Ishikawa (cell line): ENCODE measurements at regions not wholly inside any gene's neighbourhood (a gene's known extent, or its start where the extent isn't known, plus 50 kb on each side); places are given as distances from the start of the nearest gene placed in this dataset.

Experiments used
- CEBPB ChIP-seq: IDR thresholded peaks from 2 replicates; pipeline ENCODE4 v1.6.1; 2012
- CREB1 ChIP-seq: IDR thresholded peaks from 2 replicates; pipeline ENCODE4 v1.6.1; 2012; ENCODE audit warnings: low read depth
- EGR1 ChIP-seq: IDR thresholded peaks from 2 replicates; pipeline ENCODE4 v1.6.1; 2012
- EP300 ChIP-seq: IDR thresholded peaks from 2 replicates; pipeline ENCODE4 v1.6.1; 2012; ENCODE audit warnings: borderline replicate concordance
- FOXM1 ChIP-seq: IDR thresholded peaks from 2 replicates; pipeline ENCODE4 v1.6.1; 2012; ENCODE audit warnings: low read depth, borderline replicate concordance
- MAX ChIP-seq: IDR thresholded peaks from 2 replicates; pipeline ENCODE4 v1.6.1; 2012
- NFIC ChIP-seq: IDR thresholded peaks from 2 replicates; pipeline ENCODE4 v1.6.1; 2012
- RAD21 ChIP-seq: IDR thresholded peaks from 2 replicates; pipeline ENCODE4 v1.6.1; 2012; ENCODE audit warnings: low read depth
- TAF1 ChIP-seq: IDR thresholded peaks from 2 replicates; pipeline ENCODE4 v1.6.1; 2012; ENCODE audit warnings: low read depth, mild to moderate bottlenecking
- TCF12 ChIP-seq: IDR thresholded peaks from 2 replicates; pipeline ENCODE4 v1.6.1; 2012; ENCODE audit warnings: low read depth
- TEAD4 ChIP-seq: IDR thresholded peaks from 2 replicates; pipeline ENCODE4 v1.6.1; 2012
- YY1 ChIP-seq: IDR thresholded peaks from 2 replicates; pipeline ENCODE4 v1.6.1; 2012; ENCODE audit warnings: low read depth
- ZBTB7A ChIP-seq: IDR thresholded peaks from 2 replicates; pipeline ENCODE4 v1.6.1; 2012; ENCODE audit warnings: low read depth
- TF ChIP-seq, protein P1 (sequence below): IDR thresholded peaks from 2 replicates; pipeline ENCODE4 v1.6.1; 2012
- TF ChIP-seq, protein P2 (sequence below): IDR thresholded peaks from 2 replicates; pipeline ENCODE4 v1.6.1; 2012; ENCODE audit warnings: low read depth, mild to moderate bottlenecking

DNA sequence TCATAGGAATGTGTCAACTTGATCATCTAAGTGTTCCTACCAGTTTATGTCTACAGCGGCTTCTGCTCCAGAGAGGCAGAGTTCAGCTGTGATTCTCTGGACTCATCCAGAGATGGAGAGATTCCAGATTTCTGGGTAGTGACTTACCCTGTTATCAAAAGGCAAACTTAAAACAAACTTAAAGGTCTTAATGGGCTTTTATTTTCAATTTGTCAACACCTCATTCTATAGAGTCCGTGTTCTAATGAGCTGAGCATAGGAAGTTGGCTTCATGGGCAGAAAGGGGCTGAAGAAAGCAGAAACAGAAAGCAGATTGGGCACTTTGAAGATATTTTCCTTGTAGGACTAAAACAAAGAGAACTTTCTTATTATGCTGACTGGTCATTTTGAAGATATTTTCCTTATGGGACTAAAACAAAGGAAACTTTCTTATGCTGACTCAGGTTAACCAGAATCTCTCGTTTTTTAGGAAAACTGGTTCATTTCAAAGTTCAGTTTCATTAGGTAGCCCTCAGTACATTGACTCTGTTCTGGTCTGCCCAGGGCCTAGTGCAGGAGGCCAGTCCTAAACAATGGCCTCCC, 185.1 kb downstream of the CDH26 start:
- TF ChIP-seq TCF12 (no peak), EP300 (no peak), TAF1 (no peak), EGR1 (no peak), TEAD4 (no peak)
- TF ChIP-seq, protein P1, sequence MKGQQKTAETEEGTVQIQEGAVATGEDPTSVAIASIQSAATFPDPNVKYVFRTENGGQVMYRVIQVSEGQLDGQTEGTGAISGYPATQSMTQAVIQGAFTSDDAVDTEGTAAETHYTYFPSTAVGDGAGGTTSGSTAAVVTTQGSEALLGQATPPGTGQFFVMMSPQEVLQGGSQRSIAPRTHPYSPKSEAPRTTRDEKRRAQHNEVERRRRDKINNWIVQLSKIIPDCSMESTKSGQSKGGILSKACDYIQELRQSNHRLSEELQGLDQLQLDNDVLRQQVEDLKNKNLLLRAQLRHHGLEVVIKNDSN = no peak
- TF ChIP-seq, protein P2, sequence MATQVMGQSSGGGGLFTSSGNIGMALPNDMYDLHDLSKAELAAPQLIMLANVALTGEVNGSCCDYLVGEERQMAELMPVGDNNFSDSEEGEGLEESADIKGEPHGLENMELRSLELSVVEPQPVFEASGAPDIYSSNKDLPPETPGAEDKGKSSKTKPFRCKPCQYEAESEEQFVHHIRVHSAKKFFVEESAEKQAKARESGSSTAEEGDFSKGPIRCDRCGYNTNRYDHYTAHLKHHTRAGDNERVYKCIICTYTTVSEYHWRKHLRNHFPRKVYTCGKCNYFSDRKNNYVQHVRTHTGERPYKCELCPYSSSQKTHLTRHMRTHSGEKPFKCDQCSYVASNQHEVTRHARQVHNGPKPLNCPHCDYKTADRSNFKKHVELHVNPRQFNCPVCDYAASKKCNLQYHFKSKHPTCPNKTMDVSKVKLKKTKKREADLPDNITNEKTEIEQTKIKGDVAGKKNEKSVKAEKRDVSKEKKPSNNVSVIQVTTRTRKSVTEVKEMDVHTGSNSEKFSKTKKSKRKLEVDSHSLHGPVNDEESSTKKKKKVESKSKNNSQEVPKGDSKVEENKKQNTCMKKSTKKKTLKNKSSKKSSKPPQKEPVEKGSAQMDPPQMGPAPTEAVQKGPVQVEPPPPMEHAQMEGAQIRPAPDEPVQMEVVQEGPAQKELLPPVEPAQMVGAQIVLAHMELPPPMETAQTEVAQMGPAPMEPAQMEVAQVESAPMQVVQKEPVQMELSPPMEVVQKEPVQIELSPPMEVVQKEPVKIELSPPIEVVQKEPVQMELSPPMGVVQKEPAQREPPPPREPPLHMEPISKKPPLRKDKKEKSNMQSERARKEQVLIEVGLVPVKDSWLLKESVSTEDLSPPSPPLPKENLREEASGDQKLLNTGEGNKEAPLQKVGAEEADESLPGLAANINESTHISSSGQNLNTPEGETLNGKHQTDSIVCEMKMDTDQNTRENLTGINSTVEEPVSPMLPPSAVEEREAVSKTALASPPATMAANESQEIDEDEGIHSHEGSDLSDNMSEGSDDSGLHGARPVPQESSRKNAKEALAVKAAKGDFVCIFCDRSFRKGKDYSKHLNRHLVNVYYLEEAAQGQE = no peak

DNA sequence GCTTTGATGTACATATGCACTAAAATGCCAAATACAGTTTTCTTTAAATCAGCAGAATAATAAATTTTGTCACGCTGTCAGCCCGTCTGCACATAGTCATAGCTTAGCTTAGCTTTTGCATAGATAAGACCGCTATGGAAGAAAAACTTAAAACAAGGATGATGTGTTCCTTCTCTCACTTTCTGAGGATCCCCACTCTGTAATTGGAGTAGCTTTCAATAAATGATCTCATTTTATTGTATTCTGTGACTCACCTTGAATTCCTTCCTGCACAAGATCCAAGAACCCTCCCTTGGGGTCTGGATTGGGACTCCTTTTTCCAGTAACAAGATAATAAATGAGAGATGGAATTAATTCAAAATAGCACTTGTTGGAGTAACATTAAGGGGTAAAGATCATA, 186.2 kb downstream of the CDH26 start:
- no peak for TF ChIP-seq TAF1

DNA sequence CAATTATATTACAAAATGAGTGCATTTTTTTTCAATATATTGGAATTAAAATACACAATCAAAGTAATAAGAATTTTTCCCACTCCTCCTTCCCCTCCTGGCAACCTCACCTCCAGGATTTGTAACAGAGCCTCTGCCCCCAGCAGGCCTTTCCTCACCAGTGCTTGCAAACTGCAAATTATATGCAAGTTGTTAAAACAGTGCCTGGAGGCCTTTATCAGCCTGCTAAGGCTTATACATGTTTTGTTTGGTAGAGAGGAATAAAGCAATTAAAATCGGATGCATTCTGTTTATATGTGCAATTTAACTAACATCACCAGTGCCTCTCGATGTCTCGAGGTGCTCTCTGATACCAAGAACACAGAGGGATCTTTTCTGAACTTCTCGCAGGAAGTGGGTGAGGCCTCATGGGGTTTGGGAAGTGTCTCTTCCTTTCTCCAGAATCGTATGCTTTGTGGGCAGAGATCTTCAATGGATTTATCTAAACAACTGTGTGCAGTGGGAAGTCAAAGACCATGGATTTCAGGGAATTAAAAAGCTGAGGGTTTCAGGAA, 186.8 kb downstream of the CDH26 start:
- TF ChIP-seq ZBTB7A (no peak), TCF12 (no peak), CREB1 (no peak), NFIC (no peak), YY1 (no peak), CEBPB (no peak), RAD21 (no peak), EGR1 (no peak)
- TF ChIP-seq, protein P2 = no peak

DNA sequence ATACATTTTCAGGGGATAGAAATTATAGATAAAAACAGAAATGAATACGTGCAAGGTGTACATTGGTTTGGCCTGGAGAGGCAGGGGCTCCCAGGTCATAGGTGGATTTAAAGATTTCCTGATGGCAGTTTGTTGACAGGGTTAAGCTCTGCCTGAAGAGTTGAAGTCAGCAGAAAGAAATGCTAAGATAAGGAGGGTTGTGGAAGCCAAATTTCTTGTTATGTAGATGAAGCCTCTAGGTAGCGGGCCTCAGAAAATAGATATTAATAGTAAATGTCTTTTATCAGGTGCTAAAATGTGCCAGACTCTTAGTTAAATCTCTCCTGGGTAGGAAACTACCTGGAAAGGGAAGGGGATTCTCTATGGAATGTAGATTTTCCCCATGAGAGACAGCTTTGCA, 188.8 kb downstream of the CDH26 start:
- TF ChIP-seq ZBTB7A (no peak), CREB1 (no peak), YY1 (no peak)

DNA sequence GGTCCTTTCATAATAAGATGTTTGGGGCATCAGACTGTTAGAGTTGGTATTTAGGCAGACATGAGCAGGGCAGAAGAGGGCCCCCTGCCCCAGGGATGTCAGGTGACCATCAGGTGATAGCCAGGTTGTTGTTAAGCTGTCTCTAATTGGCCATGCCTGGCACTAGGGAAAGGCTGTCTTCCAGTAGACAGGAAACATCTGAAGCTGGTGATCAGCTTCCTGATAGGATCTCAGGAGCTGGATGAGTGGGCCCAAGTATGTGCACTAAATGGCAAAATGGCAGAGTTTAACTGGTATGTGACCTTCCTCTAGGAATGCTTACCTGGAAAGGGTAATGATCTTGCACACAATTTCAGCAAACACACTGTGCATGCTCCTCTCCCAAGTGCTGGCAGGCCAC, 190.7 kb downstream of the CDH26 start:
- TF ChIP-seq CREB1 = no peak

GRCh38 chr20:60152792-60153191, 194.6 kb downstream of the CDH26 start:
- TF ChIP-seq YY1 = no peak
- no peak for TF ChIP-seq NFIC
- TF ChIP-seq, protein P2 = no peak
- no peak for TF ChIP-seq CREB1
- TF ChIP-seq TCF12 = no peak
- no peak for TF ChIP-seq ZBTB7A
- TF ChIP-seq TAF1 = no peak
- no peak for TF ChIP-seq TEAD4
- TF ChIP-seq CEBPB = no peak
- no peak for TF ChIP-seq FOXM1
- TF ChIP-seq MAX = no peak
- TF ChIP-seq EP300 = no peak
- TF ChIP-seq, protein P1 = no peak
- no peak for TF ChIP-seq EGR1
